Fibroblast of lung (primary cell): ENCODE measurements at regions not wholly inside any gene's neighbourhood (a gene's known extent, or its start where the extent isn't known, plus 50 kb on each side); places are given as distances from the start of the nearest gene placed in this dataset.

Source experiments
- DNase-seq, 2 donors: peaks; one replicate each; pipeline versions ENCODE4 v3.0.0 to v3.0.0-alpha.2; 2010; ENCODE audit warnings: low read depth in 2 of 2
- H2AFZ ChIP-seq: 2 replicates; pipeline ENCODE4 v1.5.1; 2012; ENCODE audit warnings: low read length, control low read depth, inconsistent platforms
- H3K27ac ChIP-seq: 2 replicates; pipeline ENCODE4 v1.5.1; 2011; ENCODE audit warnings: low read length, control low read depth; ENCODE audit not compliant: insufficient read depth
- H3K27me3 ChIP-seq: 2 replicates; pipeline ENCODE4 v1.5.1; 2011; ENCODE audit warnings: mild to moderate bottlenecking, low read length; ENCODE audit not compliant: control insufficient read depth, insufficient read depth
- H3K36me3 ChIP-seq: 2 replicates; pipeline ENCODE4 v1.5.1; 2011; ENCODE audit warnings: low read length; ENCODE audit not compliant: control insufficient read depth, insufficient read depth
- H3K4me1 ChIP-seq: 2 replicates; pipeline ENCODE4 v1.5.1; 2011; ENCODE audit warnings: low read length; ENCODE audit not compliant: control insufficient read depth, insufficient read depth; ENCODE audit errors: extremely low read depth
- H3K4me2 ChIP-seq: 2 replicates; pipeline ENCODE4 v1.5.1; 2011; ENCODE audit warnings: low read length, control low read depth; ENCODE audit not compliant: insufficient read depth; ENCODE audit errors: extremely low read depth
- H3K4me3 ChIP-seq, 4 experiments: fragments of 200-600 bp in 1 of 4; sonication (generic) in 1 of 4; replicated peaks in 1 of 4; 2 replicates each; pipeline ENCODE4 v1.5.1; 2011 to 2016; ENCODE audit warnings: low read length in 4 of 4, low read depth in 3 of 4, mild to moderate bottlenecking in 3 of 4, control low read depth in 2 of 4, inconsistent platforms in 1 of 4, mixed read lengths in 1 of 4; ENCODE audit not compliant: insufficient read depth in 1 of 4; ENCODE audit errors: control extremely low read depth in 1 of 4
- H3K79me2 ChIP-seq: 2 replicates; pipeline ENCODE4 v1.5.1; 2012; ENCODE audit warnings: mild to moderate bottlenecking, low read length, inconsistent platforms; ENCODE audit not compliant: control insufficient read depth, insufficient read depth
- H3K9ac ChIP-seq: 2 replicates; pipeline ENCODE4 v1.5.1; 2011; ENCODE audit warnings: mild to moderate bottlenecking, low read length, control low read depth; ENCODE audit not compliant: insufficient read depth
- H3K9me3 ChIP-seq: 2 replicates; pipeline ENCODE4 v1.5.1; 2012; ENCODE audit warnings: low read depth, low read length; ENCODE audit not compliant: control insufficient read depth, insufficient read depth
- H4K20me1 ChIP-seq: 2 replicates; pipeline ENCODE4 v1.5.1; 2011; ENCODE audit warnings: low read length; ENCODE audit not compliant: control insufficient read depth, insufficient read depth; ENCODE audit errors: extremely low read depth
- CTCF ChIP-seq, 2 donors: IDR thresholded peaks in 1 of 2; conservative IDR thresholded peaks in 1 of 2; 1 replicate in 1 of 2; 2 replicates in 1 of 2; pipeline ENCODE4 v1.5.1; 2011 to 2012; ENCODE audit warnings: low read length in 2 of 2, control low read depth in 1 of 2, inconsistent platforms in 1 of 2, low read depth in 1 of 2, mild to moderate bottlenecking in 1 of 2
- EZH2 ChIP-seq: IDR thresholded peaks from 2 replicates; pipeline ENCODE4 v1.5.1; 2012; ENCODE audit warnings: low read length, control low read depth, mild to moderate bottlenecking; ENCODE audit errors: missing control alignments

GRCh38 chr3:24033818-24034217 lies 88.7 kb downstream of the NR1D2 start:
- Histone ChIP-seq H2AFZ (no peak overlapping the region), H3K79me2 (no peaks in the 10 kb centered on the region), H3K36me3 (no peaks in the 10 kb centered on the region), H4K20me1 (no peaks in the 10 kb centered on the region), H3K9ac (no peak overlapping the region), H3K9me3 (no peaks in the 10 kb centered on the region), H3K4me1 (no peaks in the 10 kb centered on the region), H3K4me3 (no peak overlapping the region), H3K27me3 (no peaks in the 10 kb centered on the region), H3K4me2 (no peak overlapping the region), H3K27ac (no peak overlapping the region)
- DNase-seq, result no peak
- TF ChIP-seq CTCF (conservative IDR thresholded peaks at IDR 0.05 in 1 of 2, IDR thresholded peaks at IDR 0.05 in 1 of 2; ENCODE audit: low read depth in 1 of 2, low read length in 2 of 2) (no peak), EZH2 (no peak)

GRCh38 chr3:24034464-24034863 lies 89.4 kb downstream of the NR1D2 start:
- H3K27me3 ChIP-seq, result no peaks in the 10 kb centered on the region
- no peaks in the 10 kb centered on the region for H3K4me1 ChIP-seq
- H2AFZ ChIP-seq, result no peak overlapping the region
- no peak overlapping the region for H3K4me3 ChIP-seq
- no peak overlapping the region for H3K4me2 ChIP-seq
- H4K20me1 ChIP-seq, result no peaks in the 10 kb centered on the region
- TF ChIP-seq EZH2 (no peak), CTCF (conservative IDR thresholded peaks at IDR 0.05 in 1 of 2, IDR thresholded peaks at IDR 0.05 in 1 of 2; ENCODE audit: low read depth in 1 of 2, low read length in 2 of 2) (no peak)
- H3K9ac ChIP-seq, result no peak overlapping the region
- DNase-seq, result no peak
- no peaks in the 10 kb centered on the region for H3K36me3 ChIP-seq
- no peaks in the 10 kb centered on the region for H3K9me3 ChIP-seq
- H3K27ac ChIP-seq, result no peak overlapping the region
- H3K79me2 ChIP-seq, result no peaks in the 10 kb centered on the region

- Histone ChIP-seq H4K20me1 (no peaks in the 10 kb centered on the region), H3K27ac (no peak overlapping the region), H3K79me2 (no peaks in the 10 kb centered on the region), H3K27me3 (no peaks in the 10 kb centered on the region), H3K4me2 (no peak overlapping the region), H3K4me3 (no peak overlapping the region), H2AFZ (no peak overlapping the region), H3K9me3 (no peaks in the 10 kb centered on the region), H3K9ac (no peak overlapping the region), H3K4me1 (peaks cover 3% of the 10 kb centered on the region), H3K36me3 (no peaks in the 10 kb centered on the region)
- no peak for TF ChIP-seq EZH2
- no peak for TF ChIP-seq CTCF (conservative IDR thresholded peaks at IDR 0.05 in 1 of 2, IDR thresholded peaks at IDR 0.05 in 1 of 2; ENCODE audit: low read depth in 1 of 2, low read length in 2 of 2)
- no peak for DNase-seq
These were observed 92.9 kb downstream of the NR1D2 start for GRCh38 chr3:24037971-24038370.
